GM12864 (cell line): ENCODE measurements at regions not wholly inside any gene's neighbourhood (a gene's known extent, or its start where the extent isn't known, plus 50 kb on each side); places are given as distances from the start of the nearest gene placed in this dataset.

Source experiments
- DNase-seq: peaks from one replicate; pipeline ENCODE4 v3.0.0-alpha.2; 2011; ENCODE audit warnings: low read depth
- H3K4me3 ChIP-seq: 2 replicates; pipeline ENCODE4 v1.5.1; 2011; ENCODE audit warnings: mild to moderate bottlenecking, low read depth, low read length, control low read depth
- TF ChIP-seq, protein P1 (sequence below): IDR thresholded peaks from 2 replicates; pipeline ENCODE4 v1.5.1; 2011; ENCODE audit warnings: low read depth, mild to moderate bottlenecking, moderate library complexity, low read length, control low read depth, inconsistent platforms; ENCODE audit errors: missing control alignments

DNA sequence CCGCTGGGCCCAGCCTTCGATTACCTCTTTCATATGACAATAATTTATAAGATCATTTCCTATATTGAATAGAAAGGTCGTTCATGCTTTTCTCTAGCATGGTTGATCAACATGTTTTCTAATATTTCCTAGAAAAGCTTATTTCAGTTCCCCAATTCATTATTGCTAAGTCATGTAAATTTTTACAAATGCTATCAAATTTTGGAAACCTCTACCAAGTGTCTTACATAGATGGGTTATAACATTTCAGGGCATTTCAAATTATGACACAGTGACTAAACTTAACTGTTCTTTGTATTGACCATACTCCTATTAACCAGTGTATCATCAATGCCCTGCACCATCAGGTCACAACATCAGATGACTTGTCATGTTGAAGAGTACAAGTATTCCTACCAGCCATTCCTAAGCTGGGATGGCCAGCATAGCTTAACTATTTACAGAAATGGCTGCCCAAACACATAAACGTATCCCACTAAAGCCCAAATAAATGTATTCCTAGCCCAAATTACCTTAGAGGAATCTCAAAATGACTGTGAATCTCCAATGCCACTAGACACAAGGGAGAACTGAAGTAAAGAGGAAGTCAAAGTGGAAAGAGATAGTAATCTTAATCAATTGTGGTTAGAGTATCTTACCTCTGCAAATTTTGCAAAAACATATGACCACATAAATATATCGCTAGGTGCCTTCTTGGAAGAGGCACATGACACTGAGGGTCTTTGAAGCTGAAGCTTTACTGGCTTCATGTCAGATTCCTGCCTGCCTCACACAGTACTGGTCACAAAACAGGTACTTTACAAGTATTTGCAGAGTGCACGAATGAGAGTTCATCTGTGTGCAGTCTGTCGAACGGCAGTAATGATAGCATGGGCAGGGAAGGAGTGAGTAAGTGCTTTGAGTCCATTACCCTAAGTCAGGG, 87.3 kb upstream of the TLK1 start:
- H3K4me3 ChIP-seq = no peak overlapping the region

DNA sequence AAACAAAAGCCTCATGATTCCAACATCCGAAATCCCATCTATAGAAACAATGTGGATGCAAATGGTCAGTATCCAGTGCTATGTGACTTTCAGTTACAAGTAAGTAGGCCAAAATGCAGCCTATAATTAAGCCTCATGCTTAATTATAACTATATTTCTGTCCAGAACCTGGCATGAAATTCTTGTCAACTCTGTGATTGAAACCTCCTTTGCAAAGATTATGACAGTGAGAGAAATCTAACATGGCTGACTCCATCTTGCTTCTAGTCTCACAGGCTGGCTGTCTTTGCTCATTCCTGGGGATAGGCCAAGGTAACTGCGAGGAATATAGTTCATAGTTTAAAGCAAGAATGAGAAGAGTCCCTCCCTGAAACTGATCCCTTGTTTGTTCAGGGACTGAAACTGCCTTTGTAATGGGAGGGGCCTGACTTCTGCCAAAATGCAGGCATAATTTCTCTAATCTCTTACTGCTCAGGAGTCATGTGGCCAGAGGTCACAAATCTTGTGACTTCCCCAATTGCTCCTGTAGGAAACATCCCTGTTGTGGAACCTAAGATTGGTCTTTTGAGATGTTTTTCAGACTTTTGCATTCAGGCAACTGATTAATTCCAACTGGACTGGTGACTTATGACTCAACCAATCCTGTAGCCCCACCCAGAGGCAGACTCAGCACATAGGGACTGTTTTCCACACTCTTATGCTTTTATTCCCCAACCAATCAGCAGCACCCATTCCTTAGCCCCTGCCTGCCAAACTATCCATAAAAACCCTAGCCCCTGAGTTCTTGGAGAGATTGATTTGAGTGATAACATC, 84.5 kb upstream of the TLK1 start:
- DNase-seq = no peak
- TF ChIP-seq, protein P1, sequence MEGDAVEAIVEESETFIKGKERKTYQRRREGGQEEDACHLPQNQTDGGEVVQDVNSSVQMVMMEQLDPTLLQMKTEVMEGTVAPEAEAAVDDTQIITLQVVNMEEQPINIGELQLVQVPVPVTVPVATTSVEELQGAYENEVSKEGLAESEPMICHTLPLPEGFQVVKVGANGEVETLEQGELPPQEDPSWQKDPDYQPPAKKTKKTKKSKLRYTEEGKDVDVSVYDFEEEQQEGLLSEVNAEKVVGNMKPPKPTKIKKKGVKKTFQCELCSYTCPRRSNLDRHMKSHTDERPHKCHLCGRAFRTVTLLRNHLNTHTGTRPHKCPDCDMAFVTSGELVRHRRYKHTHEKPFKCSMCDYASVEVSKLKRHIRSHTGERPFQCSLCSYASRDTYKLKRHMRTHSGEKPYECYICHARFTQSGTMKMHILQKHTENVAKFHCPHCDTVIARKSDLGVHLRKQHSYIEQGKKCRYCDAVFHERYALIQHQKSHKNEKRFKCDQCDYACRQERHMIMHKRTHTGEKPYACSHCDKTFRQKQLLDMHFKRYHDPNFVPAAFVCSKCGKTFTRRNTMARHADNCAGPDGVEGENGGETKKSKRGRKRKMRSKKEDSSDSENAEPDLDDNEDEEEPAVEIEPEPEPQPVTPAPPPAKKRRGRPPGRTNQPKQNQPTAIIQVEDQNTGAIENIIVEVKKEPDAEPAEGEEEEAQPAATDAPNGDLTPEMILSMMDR = no peak

More for the DNA sequence above, 87.3 kb upstream of the TLK1 start:
- no peak for DNase-seq
- TF ChIP-seq, protein P1 = no peak

DNA sequence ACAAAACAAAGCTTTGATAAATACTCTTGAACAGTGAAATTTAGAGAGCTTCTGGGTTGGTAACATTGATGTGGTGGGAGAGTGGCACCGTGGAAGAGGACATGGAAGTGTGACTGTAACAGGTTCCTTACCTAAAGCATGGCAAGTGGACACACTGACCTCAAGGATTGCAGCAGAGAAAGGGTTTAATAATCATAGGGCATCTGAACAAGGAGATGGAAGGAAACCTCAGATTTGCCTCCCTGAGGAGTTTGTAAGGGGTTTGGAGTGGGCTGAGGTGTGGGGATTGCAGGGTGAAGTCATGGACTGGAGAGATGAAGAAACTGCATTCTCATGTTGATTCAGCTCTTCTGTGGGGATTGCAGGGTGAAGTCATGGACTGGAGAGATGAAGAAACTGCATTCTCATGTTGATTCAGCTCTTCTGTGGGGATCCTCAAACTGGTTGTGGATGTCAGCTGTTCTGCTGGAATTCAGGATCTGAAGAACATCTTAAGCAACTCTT, 83.8 kb upstream of the TLK1 start:
- DNase-seq = no peak

More for the DNA sequence above, 84.5 kb upstream of the TLK1 start:
- H3K4me3 ChIP-seq = no peak overlapping the region

DNA sequence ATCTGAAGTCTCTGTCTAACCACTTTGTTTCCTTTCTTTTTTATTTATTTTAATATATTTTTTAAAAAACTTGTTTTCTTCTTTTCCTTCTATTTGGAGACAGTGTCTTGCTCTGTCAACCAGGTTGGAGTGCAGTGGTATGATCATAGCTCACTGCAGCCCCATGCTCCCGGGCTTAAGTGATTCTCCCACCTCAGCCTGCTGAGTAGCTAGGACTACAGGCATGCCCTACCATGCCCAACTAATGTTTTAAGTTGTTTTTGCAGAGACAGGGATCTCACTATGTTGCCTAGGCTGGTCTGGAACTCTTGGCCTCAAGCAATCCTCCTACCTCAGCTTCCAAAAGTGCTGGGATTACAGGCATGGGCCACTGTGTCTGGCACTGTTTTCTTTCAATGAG, 81.1 kb upstream of the TLK1 start:
- no peak for DNase-seq
- TF ChIP-seq, protein P1 = no peak
- no peak overlapping the region for H3K4me3 ChIP-seq

More for the DNA sequence above, 83.8 kb upstream of the TLK1 start:
- TF ChIP-seq, protein P1 = no peak
- no peak overlapping the region for H3K4me3 ChIP-seq

DNA sequence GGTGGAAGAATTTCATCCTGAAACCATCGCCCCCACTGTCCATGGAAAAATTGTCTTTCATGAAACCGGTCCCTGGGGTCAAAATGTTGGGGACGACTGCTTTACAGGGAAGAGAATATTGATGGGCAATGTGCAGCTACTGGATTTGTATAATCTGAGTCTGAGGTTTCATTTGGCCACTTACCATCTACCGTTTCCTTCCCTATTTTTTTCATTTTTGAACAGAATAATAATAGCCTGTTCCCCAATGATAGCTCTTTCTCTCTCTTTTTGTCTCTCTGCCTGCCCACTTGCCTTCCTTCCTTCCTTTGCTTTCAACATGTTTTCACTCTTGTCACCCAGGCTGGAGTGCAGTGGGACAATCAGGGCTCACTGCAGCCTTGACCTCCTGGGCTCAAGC, 78.3 kb upstream of the TLK1 start:
- H3K4me3 ChIP-seq = no peak overlapping the region
- TF ChIP-seq, protein P1 = no peak
- DNase-seq = no peak

DNA sequence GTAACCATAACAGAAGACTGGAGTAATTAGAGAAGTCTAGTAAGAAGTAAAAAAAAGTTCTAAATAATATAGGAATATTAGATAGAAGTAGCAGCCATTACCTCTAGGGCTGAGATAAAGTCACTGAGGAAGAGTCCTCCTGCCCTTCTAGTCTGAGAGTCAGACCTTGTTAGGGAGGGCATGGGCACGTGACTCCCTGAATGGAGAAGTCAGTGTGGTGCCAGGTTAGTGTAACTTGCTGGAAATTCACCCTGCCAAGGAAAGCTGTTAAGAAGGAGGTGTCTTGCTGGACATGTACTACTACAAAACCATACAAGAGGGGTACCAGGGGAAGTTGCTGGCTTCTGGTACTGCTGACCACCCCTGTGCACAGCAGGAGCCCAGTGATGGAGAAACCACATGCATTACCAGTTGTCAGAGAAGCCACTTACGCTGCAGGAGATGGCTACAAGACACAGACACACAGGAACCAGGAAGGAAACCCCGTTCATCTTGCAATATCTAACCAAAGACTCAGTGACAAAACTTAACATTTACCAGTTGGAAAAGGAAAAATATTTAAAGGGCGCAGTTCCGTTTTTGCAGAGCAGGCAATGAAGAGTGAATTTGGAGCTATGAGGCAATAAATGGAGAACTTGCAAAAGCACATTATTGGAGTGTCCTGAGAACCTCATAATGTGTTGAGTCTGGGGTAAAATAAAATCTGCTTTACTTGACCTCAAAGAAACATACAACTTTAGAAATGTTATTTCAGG, 77.2 kb upstream of the TLK1 start:
- no peak overlapping the region for H3K4me3 ChIP-seq
- DNase-seq = no peak
- TF ChIP-seq, protein P1 = no peak
